Ovary (tissue), 7 donors: ENCODE measurements at regions not wholly inside any gene's neighbourhood (a gene's known extent, or its start where the extent isn't known, plus 50 kb on each side); places are given as distances from the start of the nearest gene placed in this dataset.

Source experiments
- DNase-seq, 5 donors: peaks; one replicate each; pipeline ENCODE4 v3.0.0-alpha.2; 2019 to 2020
- H3K27ac ChIP-seq, 2 donors: fragments of 200-600 bp; one replicate each; pipeline versions ENCODE4 v1.5.1 to v1.8.0; 2019 to 2022
- H3K27me3 ChIP-seq: fragments of 200-600 bp; one replicate; pipeline ENCODE4 v1.8.0; 2022
- H3K36me3 ChIP-seq: fragments of 200-600 bp; sonication (generic); one replicate; pipeline ENCODE4 v1.5.1; 2019
- H3K4me1 ChIP-seq: one replicate; pipeline ENCODE4 v1.8.1; 2013; ENCODE audit warnings: mild to moderate bottlenecking, moderate library complexity; ENCODE audit not compliant: insufficient read depth
- H3K4me3 ChIP-seq: fragments of 200-600 bp; sonication (generic); one replicate; pipeline ENCODE4 v1.5.1; 2017
- H3K9me3 ChIP-seq, 2 donors: fragments of 200-600 bp in 1 of 2; sonication (generic) in 1 of 2; one replicate each; pipeline versions ENCODE4 v1.5.1 to v1.8.1; 2013 to 2019; ENCODE audit warnings: mild to moderate bottlenecking in 1 of 2, moderate library complexity in 1 of 2
- CTCF ChIP-seq, 3 donors: fragments of 450-650 bp in 2 of 3; fragments of 200-600 bp in 1 of 3; IDR thresholded peaks; one replicate each; pipeline versions ENCODE4 v1.5.1 to v1.8.0; 2016 to 2022; ENCODE audit warnings: antibody characterized with exemption in 3 of 3, mild to moderate bottlenecking in 1 of 3
- EP300 ChIP-seq: sonication (generic); formaldehyde crosslinking; IDR thresholded peaks from one replicate; pipeline ENCODE4 v1.6.1; 2017; ENCODE audit warnings: antibody characterized with exemption
- POLR2A ChIP-seq: fragments of 450-650 bp; IDR thresholded peaks from one replicate; pipeline ENCODE4 v1.6.1; 2017; ENCODE audit warnings: antibody characterized with exemption, mild to moderate bottlenecking, moderate library complexity
- WGBS, 3 donors: extraction: QIAGEN DNeasy Blood & Tissue Kit in 1 of 3; methylation state at CpG; one replicate each; pipeline versions ENCODE4 v1.1.5 to v1.1.7; 2013 to 2017; 5-methylcytosine and 5-hydroxymethylcytosine counted together
- intact Hi-C, 4 donors: fragments of 100-400 bp; cut with DNase I; formaldehyde crosslinking; loops; one replicate each; pipeline versions ENCODE4 v1.11.0 to v1.15.1; 2022 to 2023
- donor health status: DM: no; HTN: no; CAD: no; lungs with moderate emphysema.
- donor health status: DM: no; HTN: no; CAD: no.
- donor health status: Bipolar disorder and iron deficiency.
- donor health status: DM: no; HTN: no; CAD: no.
- donor health status: DM: yes; HTN: yes; CAD: no.

- intact Hi-C loops, result no loop called here
- Histone ChIP-seq H3K4me3 (no peak overlapping the region), H3K27ac (no peak overlapping the region), H3K36me3 (no peaks in the 10 kb centered on the region), H3K9me3 (peaks cover 0 to 3% of the 10 kb centered on the region in 2 donors), H3K4me1 (no peaks in the 10 kb centered on the region), H3K27me3 (no peaks in the 10 kb centered on the region)
- 33 to 37% (median 36%) methylated on average over 2 of the region's 2 CpGs for WGBS, 3 donors
- TF ChIP-seq CTCF (IDR thresholded peaks at IDR 0.05) (no peak), EP300 (no peak), POLR2A (no peak)
- no peak for DNase-seq
These were observed 1478.8 kb downstream of the NCAM2 start for GRCh38 chr21:22476726-22477646.

GRCh38 chr21:22490049-22490448, 1491.8 kb downstream of the NCAM2 start:
- Histone ChIP-seq H3K4me3 (no peak overlapping the region), H3K27ac (no peak overlapping the region), H3K27me3 (no peaks in the 10 kb centered on the region), H3K4me1 (no peaks in the 10 kb centered on the region), H3K9me3 (no peaks in the 10 kb centered on the region), H3K36me3 (no peaks in the 10 kb centered on the region)
- TF ChIP-seq POLR2A, result no peak
- no peak for TF ChIP-seq CTCF (IDR thresholded peaks at IDR 0.05)
- no peak for TF ChIP-seq EP300
- WGBS, 3 donors, result 62 to 77% (median 71%) methylated on average over 1 of the region's 1 CpG
- DNase-seq, result no peak
- intact Hi-C loops, result no loop called here

GRCh38 chr21:22516230-22516629, 1518.0 kb downstream of the NCAM2 start:
- Histone ChIP-seq H3K9me3 (no peaks in the 10 kb centered on the region), H3K36me3 (no peaks in the 10 kb centered on the region), H3K4me1 (no peaks in the 10 kb centered on the region), H3K27ac (no peak overlapping the region), H3K27me3 (no peaks in the 10 kb centered on the region), H3K4me3 (no peak overlapping the region)
- TF ChIP-seq EP300, result no peak
- TF ChIP-seq POLR2A, result no peak
- no peak for TF ChIP-seq CTCF (IDR thresholded peaks at IDR 0.05)
- DNase-seq, result no peak
- 71 to 80% (median 75%) methylated on average over 3 of the region's 3 CpGs for WGBS, 3 donors
- intact Hi-C loops, result no loop called here

- no peak for DNase-seq
- 76 to 87% (median 83%) methylated on average over 1 of the region's 1 CpG for WGBS, 3 donors
- H3K27ac ChIP-seq, result no peak overlapping the region
- TF ChIP-seq EP300 (no peak), CTCF (IDR thresholded peaks at IDR 0.05) (no peak), POLR2A (no peak)
- H3K27me3 ChIP-seq, result no peaks in the 10 kb centered on the region
- no peaks in the 10 kb centered on the region for H3K36me3 ChIP-seq
- no peaks in the 10 kb centered on the region for H3K9me3 ChIP-seq
- no peak overlapping the region for H3K4me3 ChIP-seq
- no peaks in the 10 kb centered on the region for H3K4me1 ChIP-seq
- intact Hi-C loops, result no loop called here
These were observed 1537.4 kb downstream of the NCAM2 start for GRCh38 chr21:22535630-22536029.
